ENCODE measurements at regions not wholly inside any gene's neighbourhood (a gene's known extent, or its start where the extent isn't known, plus 50 kb on each side); places are given as distances from the start of the nearest gene placed in this dataset.

- H3K4me1 ChIP-seq (ENCODE audit: control insufficient read depth in 1 of 2, insufficient read depth in 2 of 2, low read length in 2 of 2) = no peaks in the 10 kb centered on the region
- H3K4me3 Mint-ChIP-seq = no peak overlapping the region
- H3K27me3 ChIP-seq (ENCODE audit: control insufficient read depth in 2 of 2, insufficient read depth in 2 of 2, low read length in 2 of 2) = no peaks in the 10 kb centered on the region
- no peaks in the 10 kb centered on the region for H4K20me1 ChIP-seq (ENCODE audit: insufficient read depth, low read length)
- H3K4me2 ChIP-seq (replicated peaks; ENCODE audit: extremely low read depth, low read length, poor library complexity, severe bottlenecking) = no peak overlapping the region
- peaks cover 0 to 1% (median 0%) of the 10 kb centered on the region in 7 donors for H3K9me3 Mint-ChIP-seq
- no peak for DNase-seq
- H3K4me3 ChIP-seq (replicated peaks in 1 of 3; ENCODE audit: low read depth in 2 of 3, low read length in 3 of 3) = no peak overlapping the region
- H3K27ac ChIP-seq (ENCODE audit: low read depth in 1 of 2, low read length in 2 of 2) = no peak overlapping the region
- no peak overlapping the region for H2AFZ ChIP-seq (ENCODE audit: insufficient read depth, low read depth, low read length, poor library complexity, severe bottlenecking)
- no peak overlapping the region for H3K27ac Mint-ChIP-seq
- peaks cover 0 to 1% (median 0%) of the 10 kb centered on the region in 3 donors for H3K27me3 Mint-ChIP-seq (ENCODE audit: low read depth in 3 of 3)
- H3K36me3 ChIP-seq (replicated peaks in 1 of 2; ENCODE audit: control insufficient read depth in 1 of 2, insufficient read depth in 2 of 2, low read length in 2 of 2) = no peaks in the 10 kb centered on the region
- no peak for TF ChIP-seq CTCF (IDR thresholded peaks at IDR 0.05)
- H3K79me2 ChIP-seq (ENCODE audit: insufficient read depth, low read length) = no peaks in the 10 kb centered on the region
- no CpG with 5 or more reads among the region's 2 CpGs for WGBS (ENCODE audit: insufficient coverage)
- no peaks in the 10 kb centered on the region for H3K4me1 Mint-ChIP-seq
- H3K9me3 ChIP-seq (replicated peaks in 1 of 2; ENCODE audit: control insufficient read depth in 1 of 2, insufficient read depth in 1 of 2, low read length in 2 of 2) = no peaks in the 10 kb centered on the region
- H3K9ac ChIP-seq (ENCODE audit: insufficient read depth, low read length, poor library complexity, severe bottlenecking) = no peak overlapping the region
- intact Hi-C loops (cut with micrococcal nuclease) = no loop called here
- H3K36me3 Mint-ChIP-seq = no peaks in the 10 kb centered on the region
Measured at GRCh38 chr1:60173006-60173405, 99.4 kb upstream of the C1orf87 start.

DNA sequence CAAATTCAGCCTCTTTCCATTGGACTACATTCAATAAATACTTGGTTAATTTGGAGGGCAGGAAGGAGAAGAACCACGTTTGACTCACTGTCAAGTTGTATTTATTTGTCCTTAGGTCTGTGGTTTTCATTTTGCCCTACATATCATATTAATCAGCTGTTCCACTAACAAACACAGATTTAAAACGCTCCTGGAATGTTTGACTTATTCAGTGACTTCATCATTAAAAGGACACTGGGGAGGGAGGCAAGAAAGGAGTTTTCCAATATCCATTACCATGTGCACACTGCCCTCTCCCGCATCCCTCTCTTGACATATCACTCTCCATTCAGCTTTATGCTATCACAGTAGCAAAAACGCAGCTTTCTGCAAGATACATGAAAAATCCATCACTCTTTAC, 98.2 kb upstream of the C1orf87 start:
- H3K36me3 ChIP-seq (replicated peaks in 1 of 2; ENCODE audit: control insufficient read depth in 1 of 2, insufficient read depth in 2 of 2, low read length in 2 of 2) = no peaks in the 10 kb centered on the region
- Mint-ChIP-seq H3K27me3 (ENCODE audit: low read depth in 3 of 3) (peaks cover 0 to 1% (median 0%) of the 10 kb centered on the region in 3 donors), H3K4me1 (no peaks in the 10 kb centered on the region), H3K9me3 (peaks cover 0 to 2% (median 0%) of the 10 kb centered on the region in 7 donors), H3K27ac (no peak overlapping the region), H3K36me3 (no peaks in the 10 kb centered on the region), H3K4me3 (no peak overlapping the region)
- TF ChIP-seq CTCF (IDR thresholded peaks at IDR 0.05) = no peak
- H3K27me3 ChIP-seq (ENCODE audit: control insufficient read depth in 2 of 2, insufficient read depth in 2 of 2, low read length in 2 of 2) = no peaks in the 10 kb centered on the region
- DNase-seq = no peak
- H3K4me2 ChIP-seq (replicated peaks; ENCODE audit: extremely low read depth, low read length, poor library complexity, severe bottlenecking) = no peak overlapping the region
- no peaks in the 10 kb centered on the region for H4K20me1 ChIP-seq (ENCODE audit: insufficient read depth, low read length)
- H3K9me3 ChIP-seq (replicated peaks in 1 of 2; ENCODE audit: control insufficient read depth in 1 of 2, insufficient read depth in 1 of 2, low read length in 2 of 2) = no peaks in the 10 kb centered on the region
- WGBS (ENCODE audit: insufficient coverage) = 100% methylated on average over 1 of the region's 4 CpGs
- H3K4me1 ChIP-seq (ENCODE audit: control insufficient read depth in 1 of 2, insufficient read depth in 2 of 2, low read length in 2 of 2) = no peaks in the 10 kb centered on the region
- no peaks in the 10 kb centered on the region for H3K79me2 ChIP-seq (ENCODE audit: insufficient read depth, low read length)
- no peak overlapping the region for H2AFZ ChIP-seq (ENCODE audit: insufficient read depth, low read depth, low read length, poor library complexity, severe bottlenecking)
- no peak overlapping the region for H3K27ac ChIP-seq (ENCODE audit: low read depth in 1 of 2, low read length in 2 of 2)
- intact Hi-C loops (cut with micrococcal nuclease) = no loop called here
- H3K9ac ChIP-seq (ENCODE audit: insufficient read depth, low read length, poor library complexity, severe bottlenecking) = no peak overlapping the region
- H3K4me3 ChIP-seq (replicated peaks in 1 of 3; ENCODE audit: low read depth in 2 of 3, low read length in 3 of 3) = no peak overlapping the region
